KMS-11 (cell line): ENCODE measurements at regions not wholly inside any gene's neighbourhood (a gene's known extent, or its start where the extent isn't known, plus 50 kb on each side); places are given as distances from the start of the nearest gene placed in this dataset.

Source experiments
- H2AFZ ChIP-seq: fragments of 200-600 bp; sonication (generic); 2 replicates; pipeline ENCODE4 v1.6.1; 2016; ENCODE audit warnings: antibody characterized with exemption, mixed run types, low read depth
- H3K27ac ChIP-seq: fragments of 200-600 bp; sonication (generic); 2 replicates; pipeline ENCODE4 v1.6.1; 2016; ENCODE audit warnings: mild to moderate bottlenecking, mixed run types
- H3K27me3 ChIP-seq: fragments of 200-600 bp; sonication (generic); 2 replicates; pipeline ENCODE4 v1.6.1; 2017; ENCODE audit warnings: mild to moderate bottlenecking, low read depth, mixed run types, moderate library complexity; ENCODE audit not compliant: insufficient read depth
- H3K36me3 ChIP-seq: fragments of 200-600 bp; sonication (generic); 2 replicates; pipeline ENCODE4 v1.6.1; 2017; ENCODE audit warnings: mild to moderate bottlenecking, mixed run types; ENCODE audit not compliant: insufficient read depth
- H3K4me1 ChIP-seq: fragments of 200-600 bp; sonication (generic); 2 replicates; pipeline ENCODE4 v1.6.1; 2016; ENCODE audit warnings: mild to moderate bottlenecking, low read depth, mixed run types; ENCODE audit not compliant: poor library complexity, severe bottlenecking
- H3K4me2 ChIP-seq: fragments of 200-600 bp; sonication (generic); 2 replicates; pipeline ENCODE4 v1.7.0; 2016; ENCODE audit warnings: mild to moderate bottlenecking, mixed run types
- H3K4me3 ChIP-seq: fragments of 200-600 bp; sonication (generic); IDR thresholded peaks from 2 replicates; pipeline ENCODE4 v1.6.1; 2017; ENCODE audit warnings: low read depth, low read length, mixed read lengths; ENCODE audit not compliant: insufficient read depth
- H3K79me2 ChIP-seq: fragments of 200-600 bp; sonication (generic); 2 replicates; pipeline ENCODE4 v1.6.1; 2016; ENCODE audit warnings: low read depth, mixed run types; ENCODE audit not compliant: insufficient read depth
- H3K9ac ChIP-seq: fragments of 200-600 bp; sonication (generic); 2 replicates; pipeline ENCODE4 v1.6.1; 2016; ENCODE audit warnings: mild to moderate bottlenecking, mixed run types
- H4K20me1 ChIP-seq: fragments of 200-600 bp; sonication (generic); 2 replicates; pipeline ENCODE4 v1.6.1; 2016; ENCODE audit warnings: mild to moderate bottlenecking, mixed run types; ENCODE audit not compliant: insufficient read depth
- CTCF ChIP-seq: fragments of 200-600 bp; sonication (generic); conservative IDR thresholded peaks from 2 replicates; pipeline ENCODE4 v1.6.1; 2017; ENCODE audit warnings: low read depth, mild to moderate bottlenecking, antibody characterized with exemption, low read length, moderate library complexity, mixed read lengths

- Histone ChIP-seq H3K36me3 (no peaks in the 10 kb centered on the region), H3K4me3 (no peak overlapping the region), H3K4me2 (peak overlapping the region; percentile 30), H3K9ac (no peak overlapping the region), H3K27ac (peak overlapping the region; percentile 16; the same call in 1 of the 2 replicates), H4K20me1 (no peaks in the 10 kb centered on the region), H3K4me1 (peaks cover 20% of the 10 kb centered on the region), H2AFZ (no peak overlapping the region), H3K79me2 (no peaks in the 10 kb centered on the region), H3K27me3 (no peaks in the 10 kb centered on the region)
- no peak for TF ChIP-seq CTCF
Measured at GRCh38 chr2:53252115-53252514, 515.5 kb upstream of the CHAC2 start.

- no peak for TF ChIP-seq CTCF
- Histone ChIP-seq H3K36me3 (no peaks in the 10 kb centered on the region; the same call in 1 of the 2 replicates), H3K79me2 (no peaks in the 10 kb centered on the region), H3K27ac (no peak overlapping the region), H3K4me2 (no peak overlapping the region), H4K20me1 (no peaks in the 10 kb centered on the region), H3K4me1 (peaks cover 20% of the 10 kb centered on the region), H3K4me3 (no peak overlapping the region), H3K9ac (no peak overlapping the region), H2AFZ (no peak overlapping the region), H3K27me3 (no peaks in the 10 kb centered on the region)
Measured at GRCh38 chr2:53247956-53248735, 519.5 kb upstream of the CHAC2 start.

- Histone ChIP-seq H3K4me1 (no peaks in the 10 kb centered on the region), H3K4me2 (no peak overlapping the region), H3K27me3 (no peaks in the 10 kb centered on the region), H3K27ac (no peak overlapping the region), H3K9ac (no peak overlapping the region), H3K79me2 (no peaks in the 10 kb centered on the region), H4K20me1 (no peaks in the 10 kb centered on the region), H3K4me3 (no peak overlapping the region), H2AFZ (no peak overlapping the region), H3K36me3 (no peaks in the 10 kb centered on the region; the same call in 1 of the 2 replicates)
- no peak for TF ChIP-seq CTCF
Measured at GRCh38 chr2:53243430-53243829, 524.2 kb upstream of the CHAC2 start.

GRCh38 chr2:53242090-53242489 is 525.5 kb upstream of the CHAC2 start:
- H3K27ac ChIP-seq, result no peak overlapping the region
- H3K27me3 ChIP-seq, result no peaks in the 10 kb centered on the region
- H3K4me1 ChIP-seq, result no peaks in the 10 kb centered on the region
- no peak overlapping the region for H2AFZ ChIP-seq
- no peaks in the 10 kb centered on the region for H3K79me2 ChIP-seq
- no peak overlapping the region for H3K9ac ChIP-seq
- H3K4me3 ChIP-seq, result no peak overlapping the region
- no peaks in the 10 kb centered on the region; the same call in 1 of the 2 replicates for H3K36me3 ChIP-seq
- no peak overlapping the region for H3K4me2 ChIP-seq
- no peaks in the 10 kb centered on the region for H4K20me1 ChIP-seq
- TF ChIP-seq CTCF, result no peak
